ENCODE measurements at regions not wholly inside any gene's neighbourhood (a gene's known extent, or its start where the extent isn't known, plus 50 kb on each side); places are given as distances from the start of the nearest gene placed in this dataset.

GRCh38 chr5:54838843-54839242 is 146.6 kb downstream of the ESM1 start (continued):
- TF ChIP-seq ATF3 (IDR thresholded peaks at IDR 0.05) (no peak), SP1 (IDR thresholded peaks at IDR 0.05; ENCODE audit: low read depth) (no peak), ZBTB33 (IDR thresholded peaks at IDR 0.05; ENCODE audit: extremely low read depth, insufficient replicate concordance, low read length) (no peak), EZH2phosphoT487 (IDR thresholded peaks at IDR 0.05; ENCODE audit: borderline replicate concordance) (no peak), JUND (IDR thresholded peaks at IDR 0.05) (no peak), POLR2AphosphoS5 (IDR thresholded peaks at IDR 0.05; ENCODE audit: low read depth, low read length) (no peak), RAD21 (IDR thresholded peaks at IDR 0.05; ENCODE audit: low read depth) (no peak)

- Histone ChIP-seq H3K9me3 (ENCODE audit: control insufficient read depth in 1 of 2, insufficient read depth in 1 of 2, low read depth in 1 of 2, low read length in 2 of 2) (no peaks in the 10 kb centered on the region), H3K27ac (ENCODE audit: low read depth, low read length) (no peak overlapping the region), H3K79me2 (ENCODE audit: insufficient read depth, low read length) (no peaks in the 10 kb centered on the region), H4K20me1 (ENCODE audit: insufficient read depth) (no peaks in the 10 kb centered on the region), H3K9ac (ENCODE audit: low read length) (no peak overlapping the region), H3K27me3 (ENCODE audit: insufficient read depth, low read length) (no peaks in the 10 kb centered on the region; the same call in 1 of the 2 replicates), H3K4me3 (replicated peaks in 1 of 2; ENCODE audit: low read depth in 1 of 2, low read length in 2 of 2) (no peak overlapping the region), H3K36me3 (ENCODE audit: control insufficient read depth in 1 of 2, insufficient read depth in 2 of 2, low read length in 2 of 2) (no peaks in the 10 kb centered on the region), H3K4me1 (ENCODE audit: control insufficient read depth in 1 of 2, insufficient read depth in 2 of 2, low read length in 2 of 2) (no peaks in the 10 kb centered on the region), H3K9me2 (ENCODE audit: insufficient read depth) (no peaks in the 10 kb centered on the region), H2AFZ (ENCODE audit: low read depth, low read length, poor library complexity, severe bottlenecking) (no peak overlapping the region), H3K4me2 (ENCODE audit: low read length) (no peak overlapping the region)
- ChIA-PET POLR2A (no interaction called here), CTCF (no interaction called here), RAD21 (ENCODE audit: low non-redundant PET in 1 of 2, low total read pairs in 2 of 2, uncharacterized antibody in 2 of 2, unreplicated experiment in 2 of 2) (no interaction called here)
- DNase-seq (ENCODE audit: low read depth, low spot score) (no peak), ATAC-seq (no peak)
- BruUV-seq (replicated peaks): no TSS peak
- intact Hi-C loops (cut with micrococcal nuclease): no loop called here
- TF ChIP-seq TCF7L2 (IDR thresholded peaks at IDR 0.05; ENCODE audit: borderline replicate concordance, extremely low read depth, insufficient read depth, insufficient read length) (no peak), SIN3A (IDR thresholded peaks at IDR 0.05; ENCODE audit: low read depth) (no peak), ELF1 (IDR thresholded peaks at IDR 0.05; ENCODE audit: borderline replicate concordance, low read depth) (no peak), MAX (IDR thresholded peaks at IDR 0.05) (no peak), EZH2 (IDR thresholded peaks at IDR 0.05) (no peak), ZNF274 (IDR thresholded peaks at IDR 0.05; ENCODE audit: low read depth, low read length) (no peak), CEBPB (IDR thresholded peaks at IDR 0.05; ENCODE audit: low read depth) (no peak), CBX3 (IDR thresholded peaks at IDR 0.05; ENCODE audit: low read depth) (no peak)
These were observed 147.4 kb downstream of the ESM1 start for GRCh38 chr5:54837981-54838380.

Measured in HCT116 (cell line).